ENCODE measurements at regions not wholly inside any gene's neighbourhood (a gene's known extent, or its start where the extent isn't known, plus 50 kb on each side); places are given as distances from the start of the nearest gene placed in this dataset.
"Not testable (repeated sequence)": the region's sequence is repeated elsewhere in the genome, so short reads cannot be mapped to it uniquely, and the experiment has no call there.

DNA sequence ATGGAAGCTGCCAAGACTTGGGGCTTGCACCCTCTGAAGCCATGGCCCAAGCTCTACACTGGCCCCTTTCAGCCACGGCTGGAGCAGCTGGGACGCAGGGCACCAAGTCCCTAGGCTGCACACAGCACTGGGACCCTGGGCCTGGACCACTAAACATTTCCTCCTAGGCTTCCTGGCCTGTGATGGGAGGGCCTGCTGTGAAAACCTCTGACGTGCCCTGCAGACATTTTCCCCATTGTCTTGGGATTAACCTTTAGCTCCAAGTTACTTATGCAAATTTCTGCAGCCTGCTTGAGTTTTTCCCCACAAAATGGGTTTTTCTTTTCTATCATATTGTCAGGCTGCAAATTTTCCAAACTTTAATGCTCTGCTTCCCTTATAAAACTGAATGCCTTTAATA, 733.5 kb downstream of the MECOM start:
- H3K27ac ChIP-seq (ENCODE audit: insufficient read depth, low read length); H3K14ac ChIP-seq (replicated peaks; ENCODE audit: low read depth, low read length); H2BK20ac ChIP-seq (ENCODE audit: low read depth, low read length); H2BK15ac ChIP-seq (ENCODE audit: low read depth, low read length); H3K23ac ChIP-seq (ENCODE audit: low read depth, low read length); H3K4me3 ChIP-seq (ENCODE audit: insufficient read depth, low read depth, low read length); H3K9me3 ChIP-seq (ENCODE audit: control insufficient read depth, insufficient read depth, low read length); POLR2A ChIA-PET (ENCODE audit: unreplicated experiment); H3K18ac ChIP-seq (ENCODE audit: low read depth, low read length); H3K9me1 ChIP-seq (ENCODE audit: insufficient read depth, low read length); H2AK5ac ChIP-seq (ENCODE audit: low read depth, low read length); H3K4me1 ChIP-seq (ENCODE audit: control insufficient read depth, insufficient read depth, low read length); H3K9ac ChIP-seq (ENCODE audit: low read depth, low read length); H3K27me3 ChIP-seq (ENCODE audit: control insufficient read depth, insufficient read depth, low read length); ATAC-seq (ENCODE audit: low read depth); H2BK5ac ChIP-seq (ENCODE audit: low read depth, low read length, poor library complexity, severe bottlenecking); dilution Hi-C loops (cut with HindIII; ENCODE audit: low sequenced_read_pairs, unreplicated experiment); H4K5ac ChIP-seq (ENCODE audit: low read depth, low read length); intact Hi-C loops (cut with micrococcal nuclease); H2AFZ ChIP-seq (replicated peaks; ENCODE audit: low read length, poor library complexity); H3K56ac ChIP-seq (ENCODE audit: extremely low read depth, insufficient read depth, low read length); CTCF ChIA-PET; H2BK120ac ChIP-seq (ENCODE audit: low read depth, low read length); H3K36me3 ChIP-seq (ENCODE audit: control insufficient read depth, insufficient read depth, low read length); H3K79me1 ChIP-seq (ENCODE audit: low read depth in 1 of 2, low read length in 2 of 2); H3K4me2 ChIP-seq (ENCODE audit: low read depth, low read length); H4K8ac ChIP-seq (ENCODE audit: low read depth in 2 of 2, low read length in 2 of 2); H2AK9ac ChIP-seq (replicated peaks; ENCODE audit: low read depth, low read length, poor library complexity); BruUV-seq (replicated peaks); H3K4ac ChIP-seq (ENCODE audit: low read depth, low read length); H4K20me1 ChIP-seq (ENCODE audit: insufficient read depth, low read length); DNase-seq; in situ Hi-C loops (cut with MboI; ENCODE audit: low sequenced_read_pairs); H4K91ac ChIP-seq (ENCODE audit: insufficient read depth, low read depth, low read length): not testable (repeated sequence)
- 100% methylated on average over 1 of the region's 3 CpGs; no CpG with 5 or more reads in 1 of the 2 experiments for WGBS, 2 experiments (ENCODE audit: extremely low coverage in 2 of 2, insufficient read length in 1 of 2)
